ENCODE measurements at regions not wholly inside any gene's neighbourhood (a gene's known extent, or its start where the extent isn't known, plus 50 kb on each side); places are given as distances from the start of the nearest gene placed in this dataset.

DNA sequence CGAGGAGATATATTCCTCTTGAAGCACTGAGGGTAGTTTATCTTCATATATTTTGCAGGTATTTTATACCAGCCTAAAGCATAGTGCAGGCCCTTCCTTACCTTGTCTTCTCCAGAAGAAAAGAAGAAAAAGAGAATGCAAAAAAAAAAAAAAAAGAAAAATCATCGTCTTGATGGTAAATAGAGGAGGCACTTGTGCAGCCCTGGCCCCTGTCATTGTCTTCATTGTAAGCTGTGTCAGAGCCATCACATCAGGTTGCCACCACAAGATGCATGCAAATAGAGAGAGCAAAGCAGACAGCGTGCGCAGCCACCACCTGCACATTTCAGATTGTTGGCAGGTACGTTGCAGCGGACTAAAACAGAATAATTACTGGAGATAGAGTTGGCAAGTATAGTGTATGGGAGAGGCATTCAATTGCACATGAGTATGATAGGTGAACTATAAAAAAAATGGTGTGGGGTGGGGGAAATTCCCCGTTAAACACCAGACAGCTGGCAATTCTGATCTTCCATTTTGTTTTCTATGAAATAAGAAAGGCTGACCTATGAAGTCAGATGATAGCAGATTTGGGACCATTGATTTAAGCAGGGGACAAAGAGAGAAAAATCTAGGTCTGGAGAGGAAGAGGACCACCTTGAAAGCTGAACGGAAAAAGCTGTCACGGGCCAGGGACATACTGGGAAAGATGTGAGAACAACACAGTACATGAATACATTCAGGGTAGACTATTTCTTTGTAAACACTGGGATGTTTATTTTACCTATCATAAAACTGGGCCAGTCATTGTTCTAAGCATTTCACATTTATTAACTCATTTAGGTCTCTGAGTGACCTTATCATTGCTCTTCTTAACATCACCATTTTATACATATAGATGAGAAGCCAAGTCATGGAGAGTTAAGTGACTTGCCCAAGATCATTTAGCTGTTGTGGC, 306.3 kb upstream of the SP8 start:
- DNase-seq (ENCODE audit: low read depth): no peak

DNA sequence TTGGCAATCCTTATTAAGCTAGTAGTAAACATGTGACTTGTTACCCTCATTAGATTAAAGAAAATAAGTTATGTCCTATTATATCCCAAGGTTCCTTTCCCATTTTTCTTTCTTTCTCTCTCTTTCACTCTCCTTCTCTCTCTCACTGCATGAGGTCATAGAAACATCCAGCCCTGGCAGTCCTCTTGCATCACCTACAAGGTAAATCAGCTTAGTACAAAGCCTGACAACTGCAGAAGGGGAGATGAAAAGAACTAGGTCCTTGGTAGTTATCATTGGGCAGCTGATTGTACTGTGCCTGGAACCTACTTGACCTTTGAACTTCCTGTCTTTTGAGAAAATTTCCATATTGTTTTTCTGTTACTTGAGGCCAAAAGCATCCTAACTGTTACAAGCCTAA, 307.9 kb upstream of the SP8 start:
- DNase-seq (ENCODE audit: low read depth): no peak

DNA sequence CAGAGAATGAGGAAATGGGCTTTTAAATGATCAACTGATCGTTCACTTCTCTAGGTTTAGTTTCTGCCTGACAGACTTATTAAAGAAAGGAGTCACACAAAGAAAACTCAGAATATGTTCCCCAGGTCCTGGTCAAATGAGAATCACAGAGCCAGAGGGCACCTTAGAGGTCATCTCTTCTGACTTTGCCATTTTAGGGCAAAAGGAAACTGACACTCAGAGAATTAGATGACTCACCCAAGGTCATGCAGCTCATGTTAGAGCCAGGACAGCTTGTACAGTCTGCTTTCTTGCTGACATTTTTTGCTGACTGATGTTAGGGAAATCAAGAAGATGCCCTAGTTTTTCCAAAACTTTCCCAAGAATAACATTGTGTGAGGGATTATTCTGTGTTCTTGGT, 312.7 kb upstream of the SP8 start:
- DNase-seq (ENCODE audit: low read depth): no peak

DNA sequence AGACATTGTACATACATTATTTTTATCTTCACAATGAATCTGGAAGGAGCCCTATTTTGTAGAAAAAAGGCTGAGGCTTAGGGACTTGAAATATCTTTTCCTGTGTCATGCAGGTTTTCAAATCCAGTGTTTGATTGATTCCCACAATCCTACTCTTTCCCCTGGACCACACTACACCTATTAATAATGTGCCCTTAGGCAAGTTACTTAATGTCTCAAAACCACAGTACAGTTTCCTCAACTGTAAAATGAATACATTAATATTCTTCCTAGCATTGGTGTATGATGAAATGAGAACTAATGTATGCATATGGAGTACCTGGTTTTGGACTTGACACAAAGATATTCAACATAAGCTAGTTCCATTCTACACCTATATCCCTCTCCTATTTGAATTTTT, 313.3 kb upstream of the SP8 start:
- DNase-seq (ENCODE audit: low read depth): no peak

DNA sequence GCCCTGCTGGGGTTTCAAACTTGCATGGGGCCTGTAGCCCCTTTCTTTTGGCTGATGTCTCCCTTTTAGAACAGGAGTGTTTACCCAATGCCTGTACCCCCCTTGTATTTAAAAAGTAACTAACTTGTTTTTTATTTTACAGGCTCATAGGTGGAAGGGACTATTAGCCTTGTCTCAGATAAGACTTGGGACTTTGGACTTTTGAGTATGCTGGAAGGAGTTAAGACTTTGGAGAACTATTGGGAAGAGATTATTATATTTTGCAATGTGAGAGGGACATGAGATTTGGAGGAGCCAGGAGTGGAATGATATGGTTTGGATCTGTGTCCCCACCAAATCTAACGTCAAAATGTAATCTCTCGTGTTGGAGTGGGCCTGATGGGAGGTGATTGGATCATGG, 314.9 kb upstream of the SP8 start:
- no peak for DNase-seq (ENCODE audit: low read depth)

DNA sequence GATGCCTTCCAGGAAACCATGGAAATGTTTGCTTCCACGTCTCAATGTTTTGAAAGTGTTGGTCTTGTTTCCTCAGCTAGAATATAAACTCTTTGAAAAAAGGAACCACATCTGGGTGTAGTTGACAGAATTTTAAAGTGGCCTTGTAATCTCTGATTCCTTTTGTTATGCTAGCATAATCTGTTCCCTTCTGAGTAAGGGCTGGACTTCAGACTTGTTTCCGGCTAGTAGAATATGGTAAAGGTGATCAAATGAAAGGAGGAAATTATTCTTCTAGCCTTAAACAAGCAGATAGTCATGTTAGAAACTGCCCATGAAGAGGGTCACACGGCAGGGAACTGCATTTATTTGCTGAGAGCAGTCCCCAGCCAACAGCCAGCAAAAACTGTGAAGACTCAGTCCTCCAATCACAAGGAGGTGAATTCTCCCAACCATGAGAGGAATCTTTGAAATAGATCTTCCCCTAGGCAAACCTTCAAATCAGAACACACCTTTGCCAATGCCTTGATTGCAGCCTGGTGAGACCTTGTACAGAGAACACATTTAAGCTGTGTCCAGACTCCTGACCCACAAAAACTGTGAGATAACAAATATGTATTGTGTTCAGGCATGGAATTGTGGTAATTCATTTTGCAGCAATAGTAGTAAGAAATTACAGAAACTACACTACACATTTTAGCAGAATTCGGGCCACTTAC, 316.9 kb upstream of the SP8 start:
- no peak for DNase-seq (ENCODE audit: low read depth)

DNA sequence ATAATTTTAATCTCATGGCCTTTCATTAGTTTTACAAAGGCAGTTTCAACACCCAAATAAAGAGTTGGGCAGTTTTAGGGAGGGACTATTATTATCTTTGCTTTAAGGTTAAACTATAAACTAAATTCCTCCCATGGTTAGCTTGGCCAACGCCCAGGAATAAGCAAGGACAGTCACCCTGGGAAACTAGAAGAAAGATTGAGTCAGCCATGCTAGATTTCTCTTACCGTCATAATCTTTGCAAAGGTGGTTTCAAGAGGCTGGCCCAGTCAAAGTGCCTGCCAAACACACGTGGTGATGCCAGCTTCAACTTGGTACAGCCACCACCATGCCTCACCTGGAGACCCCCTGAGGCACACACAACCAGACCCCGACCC, 317.4 kb upstream of the SP8 start:
- DNase-seq (ENCODE audit: low read depth): no peak

DNA sequence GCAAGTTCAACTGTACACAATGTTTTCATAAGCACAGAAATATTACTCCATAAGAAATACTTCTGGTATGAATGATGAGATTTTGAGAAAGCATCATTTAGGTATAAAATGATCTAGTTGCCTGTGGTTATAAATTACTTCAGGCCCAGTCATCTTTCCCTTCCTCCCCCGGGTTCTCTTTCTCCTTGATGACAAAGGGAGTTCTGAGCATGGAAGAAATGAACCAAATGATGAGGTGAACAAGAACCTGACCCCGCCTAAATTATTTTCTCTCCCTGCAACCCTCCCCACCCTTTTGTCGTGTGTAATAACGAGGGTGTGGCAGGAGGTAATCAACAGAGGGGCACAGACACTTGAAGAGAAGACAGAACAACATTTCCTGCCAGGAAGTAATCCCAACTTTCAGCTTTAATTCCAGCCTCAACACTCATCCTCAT, 319.6 kb upstream of the SP8 start:
- no peak for DNase-seq (ENCODE audit: low read depth)

DNA sequence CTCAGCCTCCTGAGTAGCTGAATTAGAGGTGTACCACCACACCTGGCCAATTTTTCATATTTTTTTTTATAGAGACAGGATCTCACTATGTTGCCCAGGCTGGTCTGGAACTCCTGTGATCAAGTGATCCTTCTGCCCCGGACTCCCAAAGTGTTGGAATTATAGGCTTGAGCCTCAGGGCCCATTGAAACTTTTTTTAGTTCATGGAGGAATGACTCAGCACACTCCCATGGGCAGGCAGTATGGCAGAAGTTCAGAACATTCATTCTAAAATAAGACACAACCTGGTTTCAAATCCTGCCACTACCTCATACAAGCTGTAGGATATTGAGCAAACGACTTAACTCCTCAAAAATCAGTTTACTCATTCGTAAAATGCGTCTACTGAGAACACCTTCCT, 320.4 kb upstream of the SP8 start:
- DNase-seq (ENCODE audit: low read depth): no peak

DNA sequence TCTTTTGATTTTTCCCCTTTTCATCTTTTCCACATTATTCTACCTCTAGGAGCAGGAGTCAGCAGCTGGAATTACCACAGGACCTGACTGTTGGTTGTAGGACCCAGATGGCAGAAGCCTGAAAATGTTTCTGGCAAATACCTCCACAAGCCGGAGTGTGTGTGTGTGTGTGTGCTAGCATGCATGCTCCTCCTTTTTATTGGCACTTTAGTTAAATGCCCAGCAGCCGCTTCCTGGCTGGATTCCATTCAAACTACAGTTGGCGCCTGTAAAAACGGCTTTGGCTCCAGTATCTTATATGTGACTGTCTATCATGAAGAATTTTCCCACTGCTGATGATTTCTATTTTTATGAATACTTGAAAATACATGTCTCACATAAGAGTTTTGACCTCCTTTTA, 319.7 kb upstream of the SP4 start:
- DNase-seq (ENCODE audit: low read depth): no peak

DNA sequence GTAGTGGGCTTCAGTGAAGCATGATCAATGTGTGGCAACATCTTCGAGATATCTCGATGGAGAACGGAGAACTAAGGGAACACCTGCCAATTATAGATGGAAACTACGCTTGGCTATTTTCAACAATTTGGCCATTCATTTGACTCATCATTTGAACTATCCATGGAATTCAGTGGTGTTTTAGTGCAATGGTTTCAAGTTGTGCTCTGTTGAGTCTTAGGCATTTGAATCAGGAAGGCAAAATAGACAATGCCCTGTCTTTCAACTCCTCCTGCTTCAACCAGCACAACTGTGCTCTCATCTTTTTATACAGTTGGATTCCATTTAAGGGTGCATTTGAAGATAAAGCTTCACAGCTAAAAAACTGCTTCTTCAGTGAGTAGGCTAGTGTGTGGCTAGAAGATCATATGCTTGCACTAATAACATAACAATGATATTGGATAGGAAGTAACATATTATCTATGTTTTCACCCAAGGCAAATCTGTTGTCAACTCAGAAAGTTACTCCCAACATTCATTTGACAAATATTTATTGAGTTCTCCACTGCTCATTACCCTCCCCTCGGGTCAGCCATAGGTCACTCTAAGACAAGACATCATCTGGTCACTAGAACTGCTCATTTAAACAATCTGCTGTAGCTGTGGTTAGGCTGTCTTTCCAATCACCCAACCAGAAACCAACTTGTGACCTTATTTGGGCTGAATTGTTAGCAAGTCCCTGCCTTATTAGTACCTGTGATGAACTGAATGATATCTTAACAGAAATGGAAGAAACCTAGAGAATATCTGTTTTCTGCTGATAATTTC, 314.1 kb upstream of the SP4 start:
- no peak for DNase-seq (ENCODE audit: low read depth)

DNA sequence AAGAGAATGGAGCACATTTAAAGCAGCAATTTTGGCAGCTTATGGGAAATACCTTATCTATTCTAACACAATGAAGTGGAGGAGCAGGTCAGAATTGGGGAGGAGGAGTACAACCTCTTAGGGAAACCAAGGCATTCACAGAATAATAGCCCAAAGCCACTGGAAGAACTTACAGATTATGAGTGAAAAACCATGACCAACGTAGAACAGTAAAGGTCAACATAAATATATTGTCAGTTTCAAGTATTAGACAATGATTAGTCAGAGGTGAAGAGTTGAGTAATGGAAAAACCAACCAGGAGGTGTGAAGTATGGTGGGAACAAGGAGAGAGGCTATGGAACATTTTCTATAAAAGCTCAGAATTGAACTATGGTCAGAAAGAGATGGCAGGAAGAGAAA, 304.3 kb upstream of the SP4 start:
- DNase-seq (ENCODE audit: low read depth): no peak

DNA sequence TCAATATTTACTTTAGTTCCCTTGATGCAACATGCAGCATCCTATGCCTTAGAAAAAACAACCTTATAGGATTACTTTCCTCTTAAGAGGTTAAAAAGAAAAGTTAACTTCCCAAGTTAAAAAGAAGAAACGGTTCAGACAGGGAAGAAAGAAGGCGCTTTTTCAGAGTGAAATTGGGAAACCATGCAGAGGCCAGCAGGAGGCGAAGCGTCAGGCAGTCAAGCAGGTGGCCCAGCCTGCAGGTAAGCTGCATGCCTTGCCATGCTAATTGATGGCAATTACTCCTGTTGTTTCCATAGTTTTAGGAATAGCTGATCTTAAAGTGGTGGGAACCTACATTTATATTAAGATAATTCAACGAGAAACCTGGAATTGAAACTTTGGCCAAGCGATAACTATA, 302.6 kb upstream of the SP4 start:
- DNase-seq (ENCODE audit: low read depth): no peak

DNA sequence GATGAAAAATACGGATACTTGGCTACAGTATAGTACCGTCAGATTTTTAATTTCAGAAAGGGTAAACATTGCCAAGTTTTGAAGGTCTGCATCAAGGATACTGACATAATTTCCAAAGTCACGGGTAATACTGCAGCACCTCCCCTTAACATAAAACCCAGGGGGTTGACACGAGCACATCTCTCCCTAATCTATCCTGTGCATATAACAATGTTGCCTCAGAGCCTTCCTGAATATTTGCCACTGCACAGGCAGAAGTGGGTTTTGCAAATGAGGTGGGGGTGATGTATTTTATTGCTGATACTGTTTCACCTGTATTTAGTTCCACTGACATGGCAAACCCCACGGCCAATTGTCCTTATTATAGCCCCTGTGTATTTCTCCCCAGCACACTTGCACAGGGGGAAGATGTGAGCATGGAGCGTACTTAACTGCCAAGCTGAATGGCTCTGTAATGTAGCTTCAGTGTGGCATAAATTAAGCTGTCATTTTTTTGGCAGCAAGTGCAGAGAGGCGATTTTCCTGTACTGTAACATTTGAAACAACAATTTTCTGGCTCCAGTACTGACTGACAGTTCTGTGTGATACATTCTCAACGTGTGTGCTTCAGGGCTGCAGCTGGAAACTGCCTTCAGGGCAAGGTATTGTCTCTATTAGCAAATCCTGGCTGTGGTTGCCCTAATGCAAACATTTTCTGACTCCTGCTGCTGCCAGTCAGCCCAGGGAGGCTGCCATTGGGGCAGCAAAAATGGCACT, 299.6 kb upstream of the SP4 start:
- DNase-seq (ENCODE audit: low read depth): no peak

DNA sequence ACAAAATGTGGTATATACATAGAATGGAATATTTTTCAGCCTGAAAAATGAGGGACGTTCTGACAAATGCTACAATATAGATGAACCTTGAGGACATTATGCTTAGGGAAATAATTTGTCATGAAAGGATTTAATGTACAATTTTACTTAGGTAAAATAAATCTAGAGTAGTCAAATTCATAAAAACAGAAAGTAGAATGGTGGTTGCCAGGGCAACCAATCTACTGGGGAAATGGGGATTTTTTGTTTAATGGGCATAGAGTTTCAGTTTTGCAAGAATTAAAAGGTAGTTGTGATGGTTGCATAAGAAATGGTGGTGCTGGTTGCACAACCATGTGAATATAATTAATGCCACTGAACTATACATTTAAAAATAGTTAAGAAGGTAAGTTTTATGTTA, 296.0 kb upstream of the SP4 start:
- no peak for DNase-seq (ENCODE audit: low read depth)

DNA sequence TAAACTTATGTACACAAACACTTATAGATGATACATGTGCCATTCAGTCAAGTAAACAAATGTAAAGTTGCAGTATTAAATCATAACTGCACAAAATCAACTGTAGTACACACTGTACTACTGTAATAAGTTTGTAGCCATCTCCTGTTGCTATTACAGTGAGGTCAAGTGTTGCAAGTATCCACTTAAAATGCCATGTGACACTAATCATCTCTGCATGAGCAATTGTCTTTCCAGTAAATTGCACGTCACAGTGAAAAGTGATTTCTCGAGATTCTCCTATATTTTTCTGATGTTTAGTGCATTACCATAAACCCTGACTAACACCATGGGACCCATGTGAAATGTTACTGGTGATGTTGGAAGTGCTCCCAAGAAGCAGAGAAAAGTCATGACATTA, 293.3 kb upstream of the SP4 start:
- DNase-seq (ENCODE audit: low read depth): no peak

DNA sequence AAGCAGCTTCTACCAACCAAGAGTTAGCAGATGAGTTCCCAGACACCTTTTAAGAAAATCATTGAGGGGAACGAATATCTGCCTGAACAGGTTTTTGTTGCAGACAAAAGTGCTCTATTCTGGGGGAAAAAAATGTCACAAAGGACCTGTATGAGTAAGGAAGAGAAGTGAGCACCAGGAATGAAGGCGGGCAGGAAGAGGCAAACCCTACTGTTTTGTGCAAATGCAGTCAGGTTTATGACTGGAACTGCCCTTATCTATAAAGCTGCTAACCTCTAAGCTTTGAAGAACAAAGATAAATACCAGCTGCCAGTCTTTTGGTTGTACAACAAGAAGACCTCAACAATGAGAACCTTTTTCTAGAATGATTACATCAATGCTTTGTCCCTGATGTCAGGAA, 292.4 kb upstream of the SP4 start:
- DNase-seq (ENCODE audit: low read depth): no peak

DNA sequence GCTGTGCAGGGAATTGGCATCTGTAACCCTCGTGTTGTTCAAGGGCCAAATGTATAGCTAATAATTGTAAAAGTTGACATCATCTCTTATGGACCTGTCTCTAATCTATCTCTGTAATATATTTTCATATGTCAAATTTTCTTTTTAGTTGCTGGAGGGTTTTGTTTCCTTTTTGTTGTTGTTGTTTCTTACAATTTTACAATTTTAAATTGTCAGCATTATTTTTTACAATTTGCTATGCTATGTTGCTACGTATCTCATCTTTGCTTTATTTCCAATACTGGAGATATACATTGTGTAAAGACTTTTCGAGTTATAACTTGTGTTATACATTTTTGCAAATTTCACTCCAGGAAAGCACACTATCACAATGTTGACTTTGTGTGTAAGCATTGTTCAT, 290.2 kb upstream of the SP4 start:
- no peak for DNase-seq (ENCODE audit: low read depth)

DNA sequence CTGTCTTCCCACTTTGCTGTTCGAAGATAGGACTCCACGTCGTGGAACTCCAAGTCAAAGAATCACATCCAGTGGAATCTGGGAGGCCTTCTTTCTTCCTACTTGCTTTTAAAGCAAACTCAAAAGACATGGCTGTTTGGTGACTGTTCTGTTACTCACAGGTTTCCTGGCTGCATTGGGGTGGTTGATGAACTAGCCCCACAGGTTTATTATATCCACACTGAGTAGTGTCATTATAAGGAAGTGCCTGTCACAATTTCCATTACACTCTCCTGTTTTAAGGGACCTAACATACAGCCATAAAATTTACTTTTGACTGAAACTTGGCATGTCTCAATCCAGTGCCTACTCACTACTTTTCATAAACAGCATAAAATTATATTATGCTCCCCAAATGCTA, 287.3 kb upstream of the SP4 start:
- DNase-seq (ENCODE audit: low read depth): no peak

DNA sequence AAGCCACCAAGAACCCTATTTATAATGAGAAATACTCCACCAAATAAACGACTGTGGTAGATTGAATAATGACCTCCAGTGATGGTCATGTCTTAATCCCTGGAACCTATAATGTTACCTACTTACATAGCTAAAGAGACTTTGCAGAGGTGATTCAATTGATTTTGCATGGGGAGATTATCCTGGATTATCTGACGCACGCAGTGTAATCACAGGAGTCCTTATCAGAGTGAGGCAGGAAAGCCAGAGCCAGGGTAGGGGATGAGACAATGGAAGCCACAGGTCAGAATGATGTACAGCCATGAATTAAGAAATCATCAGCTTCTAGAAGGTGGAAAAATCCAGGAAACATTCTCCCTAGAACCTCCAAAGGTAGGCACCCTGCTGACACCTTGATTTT, 286.4 kb upstream of the SP4 start:
- DNase-seq (ENCODE audit: low read depth): no peak

DNA sequence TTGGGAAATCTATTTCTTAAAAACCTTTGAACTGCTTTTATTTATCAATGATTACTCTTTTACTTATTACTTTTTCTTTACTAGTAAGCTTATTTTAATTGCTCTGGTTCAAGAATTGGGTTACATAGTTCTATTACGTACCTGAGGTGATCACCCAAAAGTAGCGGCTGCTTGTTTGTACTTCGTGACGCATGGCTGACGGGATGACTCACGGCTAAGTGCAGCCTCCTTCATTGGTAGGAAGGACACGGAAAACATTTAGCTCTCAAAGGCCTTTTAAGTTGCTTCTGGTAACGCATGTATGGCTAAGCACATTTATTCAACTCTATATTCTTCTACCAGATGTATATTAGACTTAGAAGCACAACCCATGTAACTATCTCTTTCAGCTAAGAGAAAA, 285.8 kb upstream of the SP4 start:
- no peak for DNase-seq (ENCODE audit: low read depth)
